Endodermal cell (in vitro differentiated cells): ENCODE measurements at regions not wholly inside any gene's neighbourhood (a gene's known extent, or its start where the extent isn't known, plus 50 kb on each side); places are given as distances from the start of the nearest gene placed in this dataset.

Experiments
- DNase-seq: peaks from one replicate; pipeline ENCODE4 v3.0.0-alpha.2; 2017
- H3K27ac ChIP-seq: 2 replicates; pipeline ENCODE4 v1.5.1; 2013; ENCODE audit warnings: mild to moderate bottlenecking, low read depth, low read length, moderate library complexity
- H3K27me3 ChIP-seq: 2 replicates; pipeline ENCODE4 v1.6.1; 2013; ENCODE audit warnings: mild to moderate bottlenecking, low read length, moderate library complexity; ENCODE audit not compliant: insufficient read depth, control insufficient read depth, poor library complexity, severe bottlenecking
- H3K36me3 ChIP-seq: 2 replicates; pipeline ENCODE4 v1.7.0; 2013; ENCODE audit warnings: mild to moderate bottlenecking, low read length, moderate library complexity; ENCODE audit not compliant: control insufficient read depth, insufficient read depth
- H3K4me1 ChIP-seq: one replicate; pipeline ENCODE4 v1.7.0; 2013; ENCODE audit warnings: low read length; ENCODE audit not compliant: control insufficient read depth, insufficient read depth
- H3K4me3 ChIP-seq: 2 replicates; pipeline ENCODE4 v1.5.1; 2013; ENCODE audit warnings: mild to moderate bottlenecking, low read length, moderate library complexity
- H3K9ac ChIP-seq: 2 replicates; pipeline ENCODE4 v1.6.1; 2013; ENCODE audit warnings: mild to moderate bottlenecking, low read length, moderate library complexity; ENCODE audit not compliant: poor library complexity, severe bottlenecking; ENCODE audit errors: extremely low read depth
- H3K9me3 ChIP-seq: 2 replicates; pipeline ENCODE4 v1.6.1; 2013; ENCODE audit warnings: mild to moderate bottlenecking, low read length, moderate library complexity; ENCODE audit not compliant: control insufficient read depth
- H3K27ac Mint-ChIP-seq: 2 replicates; pipeline ENCODE4 v1.8.0; 2020; ENCODE audit warnings: mixed read lengths
- H3K27me3 Mint-ChIP-seq: 2 replicates; pipeline ENCODE4 v1.8.0; 2021; ENCODE audit warnings: mild to moderate bottlenecking, mixed read lengths; ENCODE audit not compliant: insufficient read depth
- H3K36me3 Mint-ChIP-seq: 2 replicates; pipeline ENCODE4 v1.8.0; 2020; ENCODE audit warnings: low read depth, mixed read lengths
- H3K4me1 Mint-ChIP-seq: 2 replicates; pipeline ENCODE4 v1.8.0; 2020; ENCODE audit warnings: mixed read lengths
- H3K4me3 Mint-ChIP-seq: 2 replicates; pipeline ENCODE4 v1.8.0; 2020; ENCODE audit warnings: mild to moderate bottlenecking, moderate library complexity, mixed read lengths
- H3K9me3 Mint-ChIP-seq: 2 replicates; pipeline ENCODE4 v1.8.0; 2020; ENCODE audit warnings: mild to moderate bottlenecking, mixed read lengths
- CTCF ChIP-seq: fragments of 200-600 bp; sonication (generic); conservative IDR thresholded peaks from 2 replicates; pipeline ENCODE4 v1.5.0; 2021; ENCODE audit warnings: antibody characterized with exemption, mild to moderate bottlenecking
- WGBS, 2 experiments: methylation state at CpG; one replicate each; pipeline versions ENCODE4 v1.1.5 to v1.1.7; 2013; ENCODE audit warnings: missing lambda C conversion rate in 2 of 2, mixed read lengths in 1 of 2; ENCODE audit not compliant: insufficient coverage in 1 of 2, insufficient read length in 1 of 2; 5-methylcytosine and 5-hydroxymethylcytosine counted together

GRCh38 chr5:159539678-159540077, 209.4 kb upstream of the IL12B start:
- Mint-ChIP-seq H3K9me3 (peaks cover 8% of the 10 kb centered on the region), H3K27ac (no peak overlapping the region), H3K4me3 (no peak overlapping the region), H3K36me3 (no peaks in the 10 kb centered on the region), H3K27me3 (no peaks in the 10 kb centered on the region), H3K4me1 (no peaks in the 10 kb centered on the region)
- no peak for TF ChIP-seq CTCF
- no peak overlapping the region for H3K9ac ChIP-seq
- DNase-seq = no peak
- 83 to 96% methylated on average over 1 to 4 of the region's 4 CpGs for WGBS, 2 experiments
- no peak overlapping the region for H3K4me3 ChIP-seq
- no peak overlapping the region for H3K27ac ChIP-seq
- no peaks in the 10 kb centered on the region for H3K27me3 ChIP-seq
- H3K9me3 ChIP-seq = peaks cover 8% of the 10 kb centered on the region
- no peaks in the 10 kb centered on the region for H3K4me1 ChIP-seq
- no peaks in the 10 kb centered on the region for H3K36me3 ChIP-seq

- no CpG with 5 or more reads among the region's 1 CpG for WGBS, 2 experiments
- H3K27ac Mint-ChIP-seq = no peak overlapping the region
- no peaks in the 10 kb centered on the region for H3K4me1 Mint-ChIP-seq
- H3K4me3 Mint-ChIP-seq = no peak overlapping the region
- H3K4me3 ChIP-seq = no peak overlapping the region
- no peak for DNase-seq
- no peaks in the 10 kb centered on the region for H3K27me3 ChIP-seq
- H3K4me1 ChIP-seq = no peaks in the 10 kb centered on the region
- peaks cover 1% of the 10 kb centered on the region for H3K36me3 Mint-ChIP-seq
- no peak for TF ChIP-seq CTCF
- H3K27me3 Mint-ChIP-seq = peaks cover 3% of the 10 kb centered on the region
- no peaks in the 10 kb centered on the region for H3K36me3 ChIP-seq
- peaks cover 14% of the 10 kb centered on the region for H3K9me3 ChIP-seq
- peaks cover 3% of the 10 kb centered on the region for H3K9me3 Mint-ChIP-seq
- H3K27ac ChIP-seq = no peak overlapping the region
- H3K9ac ChIP-seq = no peak overlapping the region
Observed at GRCh38 chr5:159543326-159543725, 213.0 kb upstream of the IL12B start.

GRCh38 chr5:159545156-159545555, 214.9 kb upstream of the IL12B start:
- DNase-seq = no peak
- Mint-ChIP-seq H3K9me3 (peaks cover 3% of the 10 kb centered on the region), H3K4me3 (no peak overlapping the region), H3K36me3 (peaks cover 1% of the 10 kb centered on the region), H3K4me1 (no peaks in the 10 kb centered on the region), H3K27ac (no peak overlapping the region), H3K27me3 (peaks cover 3% of the 10 kb centered on the region)
- Histone ChIP-seq H3K9me3 (peaks cover 14% of the 10 kb centered on the region), H3K9ac (no peak overlapping the region), H3K36me3 (no peaks in the 10 kb centered on the region), H3K27ac (no peak overlapping the region), H3K4me3 (no peak overlapping the region), H3K4me1 (no peaks in the 10 kb centered on the region), H3K27me3 (no peaks in the 10 kb centered on the region)
- 86 to 95% methylated on average over 1 of the region's 1 CpG for WGBS, 2 experiments
- no peak for TF ChIP-seq CTCF
